Hippocampal formation (tissue), 2 donors: ENCODE measurements at regions not wholly inside any gene's neighbourhood (a gene's known extent, or its start where the extent isn't known, plus 50 kb on each side); places are given as distances from the start of the nearest gene placed in this dataset.
"Not testable (repeated sequence)": the region's sequence is repeated elsewhere in the genome, so short reads cannot be mapped to it uniquely, and the experiment has no call there.

Experiments
- DNase-seq, 2 donors: peaks; one replicate each; lab custom pipeline; 2025; lab: John Stamatoyannopoulos, UW

DNA sequence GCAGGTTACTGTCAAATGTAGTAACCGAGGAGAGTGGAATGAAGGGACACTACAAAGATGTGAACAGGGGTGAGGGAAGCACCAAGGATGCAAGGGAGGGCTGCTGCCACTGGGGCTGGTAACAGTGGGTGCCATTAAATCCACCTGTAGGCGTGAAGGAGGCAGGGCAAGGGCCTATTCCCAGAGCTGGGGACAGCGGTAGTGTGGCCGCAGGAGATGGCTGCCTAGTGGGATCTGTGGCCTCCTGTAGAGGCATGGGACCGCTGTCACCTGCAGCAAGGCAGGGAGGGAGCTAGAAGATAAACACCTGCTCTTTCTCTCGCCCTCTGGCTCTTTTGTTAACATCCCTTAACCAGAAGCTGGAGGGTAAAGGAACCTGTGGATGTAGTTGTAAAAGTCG, 80.5 kb upstream of the CNIH3 start:
- no peak for DNase-seq

DNA sequence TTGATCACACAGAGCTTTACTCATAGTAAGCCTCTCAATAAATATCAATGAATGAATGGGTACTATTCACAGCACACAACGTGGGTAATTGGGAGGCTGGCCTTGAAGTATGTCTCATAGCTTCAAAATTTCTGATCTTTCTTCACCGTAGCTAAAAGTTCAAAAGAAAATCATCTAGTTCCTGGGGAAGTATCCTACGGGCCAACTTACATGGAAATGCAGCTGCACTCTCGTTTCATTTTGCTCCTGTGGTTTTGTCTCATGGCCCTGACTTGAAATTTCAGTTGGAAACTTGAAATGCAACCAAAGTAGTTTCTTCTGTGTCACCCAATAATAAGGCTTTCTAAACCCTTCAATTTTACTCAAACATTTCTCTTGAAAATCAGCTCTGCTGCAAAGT, 76.1 kb upstream of the CNIH3 start:
- no peak for DNase-seq

DNA sequence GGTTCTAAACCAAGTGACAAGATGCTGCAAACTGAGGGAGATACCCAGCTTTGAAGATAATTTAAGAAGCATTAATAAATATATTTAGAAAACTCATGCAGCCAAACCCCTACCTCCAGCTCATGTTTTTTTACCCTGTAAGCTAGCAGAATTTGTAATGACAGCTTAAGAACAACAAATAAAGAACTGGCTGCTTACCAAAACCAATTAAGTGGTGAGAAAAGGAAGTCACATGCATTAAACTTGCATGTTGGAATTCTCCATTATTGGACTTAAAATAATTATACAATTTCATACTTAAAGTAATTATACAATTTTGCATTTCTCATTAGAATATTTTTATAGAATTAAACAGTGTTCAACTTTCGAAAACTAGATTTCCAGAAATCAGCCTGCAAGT, 75.6 kb upstream of the CNIH3 start:
- DNase-seq = no peak

DNA sequence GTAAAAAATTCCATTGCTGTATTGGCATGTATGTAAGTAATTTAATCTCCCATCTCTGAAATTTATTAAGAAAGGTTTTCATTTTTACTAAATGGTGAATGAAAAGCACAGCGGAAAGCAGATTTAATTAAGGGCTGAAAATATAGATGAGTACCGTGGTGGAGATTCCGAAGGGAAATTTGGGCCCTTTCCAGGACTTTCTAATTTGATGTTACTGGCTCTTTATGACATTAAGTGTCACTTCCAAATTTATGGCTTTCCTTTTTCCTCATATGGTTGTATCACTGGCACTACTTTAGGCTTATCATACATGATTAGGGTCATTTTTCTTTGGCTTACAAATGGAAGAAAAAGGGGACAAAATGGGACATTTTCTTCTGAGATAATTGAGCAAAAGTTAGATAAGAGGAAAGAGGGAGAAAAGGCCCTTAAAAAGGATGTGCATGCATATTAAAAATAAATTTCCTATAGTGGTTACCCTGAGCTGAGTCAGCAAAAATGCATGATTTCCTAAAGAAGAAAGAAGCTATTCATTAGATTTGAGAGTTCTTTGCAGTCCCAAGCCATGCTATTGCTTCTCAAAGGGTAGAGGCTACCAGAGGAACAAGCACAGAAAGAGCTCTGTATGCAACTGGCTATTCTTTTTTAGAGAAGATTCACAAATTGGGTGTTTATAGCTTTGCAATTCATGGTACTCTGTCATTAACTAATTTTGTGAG, 74.9 kb upstream of the CNIH3 start:
- no peak for DNase-seq

DNA sequence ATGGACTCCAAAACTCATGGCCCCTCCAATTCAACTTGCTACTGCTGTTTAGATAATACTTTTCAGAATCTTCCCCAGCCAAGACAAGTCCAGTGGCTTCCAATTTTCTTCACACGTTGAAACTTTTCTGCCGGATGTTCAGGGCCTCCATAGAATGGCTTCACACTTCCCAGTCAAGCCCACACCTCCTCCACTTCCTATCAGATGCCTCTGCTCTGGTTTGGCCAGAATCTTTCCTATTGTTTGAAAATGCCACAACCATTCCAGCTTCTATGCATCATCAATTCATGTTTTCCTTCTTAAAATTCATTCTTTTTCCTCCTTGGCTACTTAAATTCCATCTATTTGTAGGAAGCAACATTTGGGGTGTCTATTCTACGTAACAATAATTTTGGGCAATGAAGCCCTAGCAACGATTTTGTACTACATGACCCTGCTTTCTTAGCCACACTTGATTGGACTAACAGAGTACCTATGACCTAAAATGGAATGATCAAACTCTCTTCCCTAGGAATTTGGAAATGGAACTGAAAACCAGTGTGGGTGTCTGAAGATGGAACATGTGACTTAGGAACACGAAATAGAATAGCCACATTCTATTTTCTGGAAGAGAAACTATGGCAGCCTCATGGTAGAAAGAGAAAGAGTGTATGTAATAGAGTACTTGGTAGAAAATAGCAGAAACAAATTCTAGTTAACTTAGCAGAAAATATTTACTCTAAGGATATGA, 74.1 kb upstream of the CNIH3 start:
- no peak for DNase-seq

DNA sequence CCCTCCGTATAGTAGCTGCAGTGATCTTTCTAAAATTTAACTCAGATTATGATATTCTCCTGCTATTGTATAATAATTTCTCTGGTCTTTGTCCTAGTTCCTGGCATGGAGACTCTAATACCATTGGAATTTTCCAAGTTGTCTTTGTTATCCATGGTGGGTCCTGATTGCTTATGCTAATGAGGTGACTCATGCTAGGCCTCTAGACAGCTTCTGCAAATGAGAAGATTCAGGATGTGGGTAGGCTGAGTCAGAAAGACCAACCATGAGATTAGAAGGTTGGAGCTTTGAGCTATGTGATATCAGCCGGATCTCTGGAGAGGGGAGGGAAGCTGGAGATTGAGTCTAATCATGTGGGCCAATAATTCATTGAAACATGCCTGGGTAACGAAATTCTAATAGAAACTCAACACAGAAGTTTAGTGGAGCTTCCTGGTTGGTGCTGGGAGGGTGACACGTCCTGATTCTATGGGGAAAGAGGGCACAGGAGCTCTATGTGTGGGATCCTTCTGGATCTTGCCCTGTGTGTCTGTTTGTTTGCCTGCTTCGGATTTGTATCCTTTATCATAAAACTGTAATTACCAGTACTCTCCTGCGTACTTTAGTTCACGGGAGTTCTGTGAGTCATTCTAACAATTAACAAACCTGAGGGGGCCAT, 73.2 kb upstream of the CNIH3 start:
- no peak for DNase-seq

DNA sequence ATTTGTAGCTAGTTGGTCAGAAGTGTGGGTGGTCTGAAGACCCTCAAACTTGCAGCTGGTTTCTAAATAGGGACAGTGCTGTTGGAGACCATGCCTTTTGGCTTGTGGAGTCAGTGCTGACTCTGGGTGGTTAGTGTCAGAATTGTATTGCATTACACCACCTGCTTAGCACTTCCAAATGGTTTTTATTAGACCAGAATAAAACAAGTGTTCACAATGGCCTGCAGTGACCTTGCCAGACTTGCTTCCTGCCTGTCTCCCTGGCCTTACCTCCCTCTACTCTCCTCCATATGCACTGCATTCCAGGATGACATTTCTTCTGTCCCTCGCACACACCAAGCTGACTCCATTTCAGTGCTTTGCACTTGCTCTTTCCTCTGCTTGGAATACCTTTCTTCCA, 72.7 kb upstream of the CNIH3 start:
- DNase-seq = no peak

DNA sequence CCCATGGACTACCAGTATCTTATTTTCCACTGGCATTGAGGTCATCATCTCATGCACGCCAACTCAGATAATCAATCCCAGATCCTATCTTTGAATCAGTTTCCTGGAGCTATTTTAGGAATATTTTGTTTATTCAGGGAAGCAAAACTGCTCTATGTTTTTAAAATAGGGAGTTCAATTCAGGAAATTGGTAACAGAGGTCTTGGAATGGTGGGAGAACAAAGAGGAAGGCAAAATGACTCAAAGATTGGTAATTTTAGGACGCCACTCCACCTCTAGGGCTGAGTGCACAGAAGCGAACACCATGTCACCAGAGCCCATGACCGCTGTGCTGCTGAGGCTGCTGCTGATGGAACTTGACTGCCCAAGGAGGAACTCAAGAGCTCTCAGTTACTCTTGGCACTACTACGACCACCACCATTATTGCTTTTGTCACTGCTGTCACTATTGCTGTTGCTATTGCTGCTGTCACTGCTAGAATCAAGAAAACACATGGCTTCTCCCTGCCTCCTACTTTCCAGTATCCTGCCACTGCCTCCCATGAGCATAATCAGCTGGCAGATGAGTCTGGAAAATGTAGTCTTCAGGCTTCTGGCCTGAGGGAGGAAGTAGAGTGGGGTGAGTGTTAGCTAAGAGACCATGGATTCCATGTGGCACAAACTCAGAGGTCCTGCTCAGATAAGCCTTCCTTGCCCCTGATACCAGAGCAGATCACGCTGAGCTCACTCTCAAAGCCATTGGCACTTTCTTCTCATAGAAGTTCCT, 71.6 kb upstream of the CNIH3 start:
- no peak for DNase-seq

DNA sequence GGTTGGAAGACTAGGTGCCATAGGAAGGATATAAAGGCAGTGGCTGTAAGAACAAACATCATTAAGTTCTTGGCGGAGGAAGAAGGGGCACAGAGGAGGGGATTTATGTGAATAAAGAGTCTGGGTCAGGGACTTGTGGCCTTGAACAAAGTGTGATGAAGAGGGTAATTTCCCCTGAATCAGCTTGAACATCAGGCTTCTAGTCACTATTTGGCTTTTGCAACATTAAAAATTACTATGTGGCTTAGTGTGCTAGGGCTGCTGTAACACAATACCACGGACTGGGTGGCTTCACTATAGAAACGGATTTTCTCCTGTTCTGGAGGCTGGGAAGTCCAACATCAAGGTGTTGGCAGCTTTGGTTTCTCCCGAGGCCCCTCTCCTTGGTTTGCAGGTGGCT, 70.5 kb upstream of the CNIH3 start:
- no peak for DNase-seq

DNA sequence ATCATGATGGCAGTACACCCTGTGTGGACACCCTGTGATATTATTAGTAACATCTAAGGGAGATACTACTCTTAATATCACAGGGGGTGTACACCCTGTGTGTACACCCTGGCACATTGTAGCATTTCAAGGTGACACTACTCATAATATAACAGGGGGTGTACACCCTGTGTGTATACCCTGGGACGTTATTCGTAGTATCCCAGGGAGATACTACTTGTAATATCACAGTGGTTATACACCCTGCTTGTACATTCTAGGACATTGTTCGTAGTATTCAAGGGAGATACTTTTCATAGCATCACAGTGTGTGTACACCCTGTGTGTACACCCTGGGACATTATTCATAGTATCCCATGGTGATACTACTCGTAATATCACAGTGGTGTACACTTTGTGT, 67.4 kb upstream of the CNIH3 start:
- DNase-seq = no peak

DNA sequence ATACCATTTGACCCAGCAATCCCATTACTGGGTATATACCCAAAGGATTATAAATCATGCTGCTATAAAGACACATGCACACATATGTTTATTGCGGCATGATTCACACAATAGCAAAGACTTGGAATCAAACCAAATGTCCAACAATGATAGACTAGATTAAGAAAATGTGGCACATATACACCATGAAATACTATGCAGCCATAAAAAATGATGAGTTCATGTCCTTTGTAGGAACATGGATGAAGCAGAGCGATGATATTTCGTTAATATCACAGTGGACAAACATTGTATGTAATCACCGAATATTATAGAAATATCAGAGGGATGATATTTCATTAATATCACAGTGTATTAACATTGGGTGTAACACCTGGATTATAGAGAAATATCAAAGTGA, 64.9 kb upstream of the CNIH3 start:
- not testable (repeated sequence) for DNase-seq

DNA sequence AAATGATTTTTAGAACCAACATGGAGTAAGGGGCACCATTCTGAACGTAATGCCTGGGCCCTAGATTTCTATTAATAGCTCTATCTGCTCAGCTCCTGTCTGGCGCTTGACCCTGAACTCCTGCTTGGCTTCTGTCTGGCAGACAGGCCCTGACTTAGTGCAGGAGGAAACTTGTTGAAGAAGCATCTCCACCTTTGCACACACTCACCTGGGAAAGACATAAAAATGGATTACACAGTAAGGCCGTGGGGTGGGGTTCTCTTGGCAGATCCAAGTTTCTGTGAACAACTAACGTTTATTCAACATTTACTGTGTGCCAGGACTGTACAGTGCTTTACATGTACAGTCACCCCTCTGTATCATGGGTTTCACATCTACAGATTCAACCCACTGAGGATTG, 62.1 kb upstream of the CNIH3 start:
- DNase-seq = no peak

DNA sequence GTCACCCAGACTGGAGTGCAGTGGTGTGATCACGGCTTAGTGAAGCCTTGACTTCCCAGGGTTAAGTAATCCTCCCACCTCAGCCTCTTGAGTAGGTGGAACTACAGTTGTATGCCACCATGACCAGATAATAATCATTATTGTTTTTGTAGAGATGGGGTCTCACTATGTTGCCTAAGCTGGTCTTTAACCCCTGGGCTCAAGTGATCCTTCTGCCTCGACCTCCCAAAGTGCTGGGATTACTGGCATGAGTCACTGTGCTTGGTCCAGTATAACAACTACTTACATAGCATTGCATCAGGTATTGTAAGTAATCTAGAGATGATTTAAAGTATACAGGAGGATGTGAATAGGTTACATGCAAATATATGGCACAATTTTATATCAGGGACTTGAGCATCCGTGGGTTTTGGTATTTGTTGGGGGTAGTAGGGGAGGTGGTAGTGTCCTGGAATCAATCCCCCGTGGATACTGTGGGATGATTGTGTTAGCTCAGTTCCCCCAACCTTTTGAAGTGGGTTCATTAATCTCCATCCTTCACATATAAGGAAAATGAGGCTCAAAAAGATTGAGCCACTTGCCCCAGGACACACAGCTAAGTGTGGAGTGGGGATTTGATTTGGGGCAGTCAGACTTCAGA, 61.4 kb upstream of the CNIH3 start:
- DNase-seq = no peak

DNA sequence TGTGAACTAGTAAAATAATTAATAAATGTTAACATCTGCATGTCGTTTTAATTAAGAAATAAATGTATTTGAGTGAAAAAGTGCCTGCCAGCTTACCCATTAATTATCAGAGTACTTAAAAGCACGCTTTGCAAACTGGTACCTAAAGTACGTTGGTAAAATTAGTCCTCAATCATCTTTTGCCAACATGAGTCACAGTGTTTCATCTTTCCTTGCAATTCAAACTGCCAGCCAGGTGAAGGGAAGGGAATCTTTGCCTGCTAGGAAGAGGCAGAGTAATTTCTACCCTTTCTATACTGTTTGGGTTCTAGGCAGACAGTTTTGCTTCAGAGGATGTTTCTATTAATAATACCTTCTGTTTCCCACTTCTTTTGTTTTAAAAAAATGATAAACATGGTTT, 57.2 kb upstream of the CNIH3 start:
- no peak for DNase-seq

DNA sequence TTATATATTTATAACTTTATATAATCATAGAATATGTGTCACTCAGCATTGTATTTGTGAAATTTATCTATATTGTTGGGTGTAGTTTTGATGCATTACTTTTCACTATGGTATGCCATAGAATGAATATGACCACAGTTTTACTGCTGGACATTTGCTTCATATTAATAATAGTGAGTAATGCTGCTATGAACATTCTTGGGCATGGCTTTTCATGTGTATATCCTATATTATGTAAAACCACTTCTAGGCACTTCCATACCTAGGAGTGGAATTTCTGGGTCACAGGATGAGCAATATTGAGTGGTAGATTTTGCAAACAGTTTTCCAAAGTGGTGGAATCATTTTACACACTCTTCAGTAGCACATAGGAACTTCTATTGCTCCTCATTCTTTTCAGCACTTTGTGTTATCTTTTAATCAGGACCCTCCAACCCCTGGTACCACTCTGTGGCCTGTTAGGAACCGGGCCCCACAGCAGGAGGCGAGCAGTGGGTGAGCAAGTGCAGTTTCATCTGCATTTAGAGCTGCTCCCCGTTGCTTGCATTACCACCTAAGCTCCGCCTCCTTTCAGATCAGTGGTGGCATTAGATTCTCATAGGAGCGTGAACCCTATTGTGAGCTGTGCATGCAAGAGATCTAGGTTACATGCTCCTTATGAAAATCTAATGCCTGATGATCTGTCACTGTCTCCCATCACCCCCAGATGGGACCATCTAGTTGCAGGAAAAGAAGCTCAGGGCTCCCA, 56.0 kb upstream of the CNIH3 start:
- DNase-seq = no peak

DNA sequence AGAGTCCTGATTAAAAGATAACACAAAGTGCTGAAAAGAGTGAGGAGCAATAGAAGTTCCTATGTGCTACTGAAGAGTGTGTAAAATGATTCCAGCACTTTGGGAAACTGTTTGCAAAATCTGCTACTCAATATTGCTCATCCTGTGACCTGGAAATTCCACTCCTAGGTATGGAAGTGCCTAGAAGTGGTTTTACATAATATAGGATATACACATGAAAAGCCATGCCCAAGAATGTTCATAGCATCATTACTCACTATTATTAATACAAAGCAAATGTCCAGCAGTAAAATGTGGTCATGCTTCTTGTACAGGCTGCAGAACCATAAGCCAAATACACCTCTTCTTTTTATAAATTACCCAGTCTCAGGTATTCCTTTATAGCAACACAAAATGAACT, 53.2 kb upstream of the CNIH3 start:
- DNase-seq = not testable (repeated sequence)

DNA sequence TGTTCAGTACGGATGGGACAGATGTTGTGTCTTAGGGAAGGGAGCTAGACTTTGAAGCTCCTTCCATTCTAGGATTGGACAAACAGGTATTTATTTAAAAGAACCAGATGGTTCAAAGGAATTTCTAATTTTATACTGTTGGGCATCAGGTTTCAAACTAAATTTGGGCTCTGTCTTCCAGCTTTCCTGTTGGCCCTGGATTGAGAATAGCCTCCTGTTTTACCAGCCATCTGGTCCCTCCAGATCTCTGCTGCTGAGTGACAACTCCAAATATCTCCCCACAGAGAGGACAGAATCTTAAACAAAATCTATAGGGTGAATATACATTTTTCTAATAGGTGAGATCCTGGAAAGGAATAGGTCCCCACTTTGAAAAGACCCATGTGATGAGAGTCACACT, 52.5 kb upstream of the CNIH3 start:
- DNase-seq = no peak

DNA sequence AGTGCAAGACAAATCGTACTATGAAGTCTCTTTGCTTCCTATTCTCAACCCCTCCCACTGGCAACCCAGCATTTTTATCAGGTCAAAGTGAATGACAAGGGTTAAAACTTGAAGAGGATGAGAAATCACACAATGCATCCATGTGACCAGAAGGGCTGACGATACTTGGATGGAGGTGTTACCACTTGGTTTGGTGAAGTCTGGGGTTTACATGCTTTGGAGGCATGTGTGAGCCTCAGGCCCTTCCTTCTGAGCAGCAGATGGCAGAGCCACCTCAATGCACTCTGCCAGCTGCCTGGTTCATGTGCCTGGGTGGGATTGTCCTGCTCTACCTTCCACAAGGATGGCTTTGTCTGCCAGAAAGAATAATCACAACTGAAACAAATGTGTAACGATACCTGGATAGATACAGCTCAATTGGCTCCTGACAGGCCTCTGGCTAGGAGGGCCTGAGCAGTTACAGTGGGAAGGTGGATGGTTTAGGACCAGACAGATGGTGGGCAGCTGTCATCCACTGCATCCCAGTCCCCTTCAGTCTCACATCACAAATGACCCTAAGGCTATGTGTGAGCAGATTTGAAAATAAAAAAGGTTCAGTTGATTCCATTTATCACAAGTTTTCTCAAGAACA, 51.5 kb upstream of the CNIH3 start:
- no peak for DNase-seq

DNA sequence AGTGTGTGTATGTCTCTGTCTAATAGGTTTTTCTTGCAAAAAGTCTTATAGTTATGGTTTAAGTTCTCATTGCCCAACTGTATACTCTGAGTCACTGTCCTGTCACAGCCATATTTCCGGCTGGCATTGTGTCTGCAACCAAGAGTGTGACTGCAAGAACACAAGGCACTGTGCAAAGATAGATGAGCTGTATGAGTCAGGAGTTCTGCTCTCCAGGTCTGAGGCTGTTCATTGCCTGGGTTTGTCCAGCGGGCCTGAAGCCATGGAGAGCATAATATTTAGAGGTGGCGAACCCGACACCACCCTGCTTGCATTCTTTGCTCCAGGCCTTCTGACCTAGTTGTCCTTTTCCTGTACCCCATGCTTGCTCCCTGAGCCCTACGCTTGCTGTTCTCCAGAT, 50.9 kb upstream of the CNIH3 start:
- no peak for DNase-seq

DNA sequence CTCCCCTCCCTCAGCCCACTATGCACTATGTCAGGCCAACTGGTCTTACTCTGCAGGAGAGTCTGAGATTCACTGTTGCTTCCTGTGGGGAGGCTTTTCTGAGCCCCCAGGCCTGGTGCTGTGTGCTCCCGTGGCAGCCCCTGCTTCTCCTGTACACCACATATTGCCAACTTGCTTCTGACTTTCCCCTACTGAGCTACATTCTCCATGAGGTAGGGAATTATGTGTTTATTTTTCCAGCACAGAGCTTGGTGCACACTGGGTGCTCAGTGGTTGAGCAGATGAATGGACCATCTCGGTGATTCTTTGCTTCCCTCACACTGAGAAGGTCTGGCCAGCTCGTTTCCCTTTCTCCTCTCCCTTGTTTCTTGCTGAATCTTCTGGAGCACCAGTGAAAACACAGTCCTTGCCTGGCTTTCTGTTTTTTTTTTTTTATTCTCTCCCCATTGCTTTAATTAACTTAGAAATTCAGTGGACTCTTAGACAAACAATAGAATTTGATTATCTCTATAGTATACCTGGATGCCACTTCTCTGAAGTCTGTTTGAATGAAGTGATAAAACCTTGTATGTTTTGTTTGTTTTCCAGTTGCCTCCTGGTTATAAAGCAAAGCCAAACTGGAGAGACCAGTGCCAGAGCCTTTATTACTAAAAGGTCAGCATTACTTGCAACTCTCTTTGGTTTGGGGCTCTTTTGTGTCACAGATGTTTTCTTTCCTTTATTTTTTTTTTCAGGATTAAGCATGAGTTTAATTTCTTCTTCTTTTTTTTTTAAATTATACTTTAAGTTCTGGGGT, 50.3 kb upstream of the CNIH3 start:
- DNase-seq = no peak
